ENCODE measurements at regions not wholly inside any gene's neighbourhood (a gene's known extent, or its start where the extent isn't known, plus 50 kb on each side); places are given as distances from the start of the nearest gene placed in this dataset.

GRCh38 chr1:39105841-39106765 is 80.0 kb downstream of the NDUFS5 start:
- peak; percentile 30 for DNase-seq (ENCODE audit: extremely low spot score)
- CTCF ChIA-PET: interaction anchor here (0.5 to 2.7 kb wide), 8 partner anchors 8 to 433 kb away, joined by 3 to 17 read pairs (median 6); no protein-coding TSS in a partner anchor

GRCh38 chr1:39106801-39107327 is 80.7 kb downstream of the NDUFS5 start:
- CTCF ChIA-PET: interaction anchor here (0.8 to 2.7 kb wide), 6 partner anchors 9 to 432 kb away, joined by 3 to 17 read pairs (median 6); no protein-coding TSS in a partner anchor
- DNase-seq (ENCODE audit: extremely low spot score): no peak
- POLR2A ChIA-PET: interaction anchor here (0.7 to 3.3 kb wide), 10 partner anchors 11 to 304 kb away, joined by 3 to 14 read pairs (median 4); partner anchors contain the start of gene MACF1
- TF ChIP-seq ELF4 (IDR thresholded peaks at IDR 0.05) (no peak), TARDBP (IDR thresholded peaks at IDR 0.05) (no peak), PKNOX1 (IDR thresholded peaks at IDR 0.05) (no peak), FOXK2 (IDR thresholded peaks at IDR 0.05) (no peak), SP1 (IDR thresholded peaks at IDR 0.05) (no peak), NFRKB (IDR thresholded peaks at IDR 0.05) (no peak), ZNF384 (IDR thresholded peaks at IDR 0.05) (no peak), CTBP1 (IDR thresholded peaks at IDR 0.05; ENCODE audit: borderline replicate concordance) (no peak), HDGF (IDR thresholded peaks at IDR 0.05; ENCODE audit: borderline replicate concordance) (no peak), LEF1 (IDR thresholded peaks at IDR 0.05; ENCODE audit: borderline replicate concordance) (no peak), BHLHE40 (IDR thresholded peaks at IDR 0.05; ENCODE audit: borderline replicate concordance) (no peak), FOXA1 (IDR thresholded peaks at IDR 0.05) (no peak), ARNT (IDR thresholded peaks at IDR 0.05) (no peak), L3MBTL2 (conservative IDR thresholded peaks at IDR 0.05) (no peak), SUZ12 (IDR thresholded peaks at IDR 0.05) (no peak)

More at GRCh38 chr1:39105841-39106765, 80.0 kb downstream of the NDUFS5 start:
- POLR2A ChIA-PET: interaction anchor here (0.7 to 3.3 kb wide), 13 partner anchors 10 to 305 kb away, joined by 3 to 14 read pairs (median 4); partner anchors contain the start of gene MACF1
- TF ChIP-seq PKNOX1 (IDR thresholded peaks at IDR 0.05) (peak; percentile 20; the same call in 1 of the 2 replicates), FOXM1 (IDR thresholded peaks at IDR 0.05; ENCODE audit: borderline replicate concordance) (no peak)

DNA sequence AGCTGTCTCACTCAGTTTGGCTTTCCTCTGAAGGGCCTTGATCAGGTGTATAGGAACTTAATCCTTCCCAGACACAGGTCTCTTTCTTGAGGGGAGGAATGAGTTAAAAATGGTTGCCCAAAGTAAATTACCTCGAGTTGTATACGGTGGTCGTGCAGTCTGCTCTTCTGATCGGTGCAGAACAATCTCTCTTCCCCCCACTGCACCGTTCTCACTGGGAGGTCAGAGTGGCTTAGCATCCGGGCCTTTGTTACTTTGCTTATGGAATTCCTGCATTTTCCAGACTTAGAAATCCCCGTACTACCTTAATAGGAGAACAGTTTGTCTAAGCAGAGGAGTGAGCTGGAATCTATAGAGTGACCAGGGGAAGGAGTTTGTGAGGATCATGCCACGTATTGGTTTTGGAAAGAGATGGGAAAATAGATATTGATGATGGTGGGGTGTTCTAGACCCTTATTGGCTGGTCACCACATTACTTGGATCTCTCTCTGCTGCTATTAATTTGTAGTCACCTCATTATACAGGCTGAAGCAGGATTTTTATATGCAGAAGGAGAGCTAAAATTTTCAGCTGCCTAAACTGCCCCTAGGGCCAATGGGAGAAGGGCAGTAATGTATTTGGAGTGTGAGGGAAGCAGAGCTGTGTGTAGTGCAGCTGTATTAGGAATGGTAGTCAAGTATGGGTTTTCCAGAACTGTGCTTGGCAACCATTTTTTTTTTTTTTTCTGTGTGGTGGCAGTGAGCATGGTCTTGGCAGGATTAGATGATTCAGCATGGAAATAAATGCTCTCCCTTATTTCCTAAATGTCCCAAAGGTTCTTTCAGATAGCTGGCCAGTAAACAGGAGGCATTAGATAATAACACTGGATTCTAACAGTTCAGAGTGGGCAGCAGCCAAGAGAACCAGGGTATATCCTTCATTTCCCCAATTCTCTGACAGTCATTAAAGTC is 81.5 kb downstream of the NDUFS5 start:
- DNase-seq (ENCODE audit: extremely low spot score): no peak
- POLR2A ChIA-PET: interaction anchor here (1.0 to 3.3 kb wide), 3 partner anchors 25 to 83 kb away, joined by 3 to 14 read pairs (median 12); no protein-coding TSS in a partner anchor
- no peak for TF ChIP-seq SP1 (IDR thresholded peaks at IDR 0.05)
- no peak for TF ChIP-seq FOXA1 (IDR thresholded peaks at IDR 0.05)
- no peak for TF ChIP-seq PKNOX1 (IDR thresholded peaks at IDR 0.05)
- TF ChIP-seq ZNF384 (IDR thresholded peaks at IDR 0.05): no peak
- CTCF ChIA-PET: interaction anchor here (1.0 to 2.7 kb wide), 4 partner anchors 51 to 151 kb away, joined by 3 to 17 read pairs (median 10); no protein-coding TSS in a partner anchor

DNA sequence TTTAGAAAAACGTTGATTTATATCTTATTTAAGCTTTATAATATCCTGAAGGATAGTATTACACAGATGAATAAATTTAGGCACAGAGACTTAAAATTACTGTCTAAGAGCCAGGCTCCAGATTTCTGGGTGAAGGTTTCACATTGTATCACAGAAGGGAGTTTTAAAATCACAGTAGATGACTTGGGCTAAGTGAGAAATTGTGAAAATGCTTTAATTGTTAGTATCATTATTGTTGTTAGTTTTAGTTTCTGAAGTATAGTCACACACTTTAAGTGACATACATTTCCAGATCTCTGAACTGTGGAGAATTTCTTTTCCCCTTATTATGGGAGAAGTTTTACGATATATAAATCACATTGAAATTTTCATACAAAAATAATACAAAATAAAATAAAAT is 83.5 kb downstream of the NDUFS5 start:
- DNase-seq (ENCODE audit: extremely low spot score): no peak
- TF ChIP-seq L3MBTL2 (conservative IDR thresholded peaks at IDR 0.05) (no peak), ZNF384 (IDR thresholded peaks at IDR 0.05) (no peak), SUZ12 (IDR thresholded peaks at IDR 0.05) (no peak), NFRKB (IDR thresholded peaks at IDR 0.05) (no peak), FOXA1 (IDR thresholded peaks at IDR 0.05) (no peak), SP1 (IDR thresholded peaks at IDR 0.05) (no peak), ARNT (IDR thresholded peaks at IDR 0.05) (no peak), CTBP1 (IDR thresholded peaks at IDR 0.05; ENCODE audit: borderline replicate concordance) (no peak)
- CTCF ChIA-PET: interaction anchor here (3.1 kb wide), 1 partner anchor 83 kb away, joined by 12 read pairs; no protein-coding TSS in a partner anchor
- POLR2A ChIA-PET: no interaction called here

GRCh38 chr1:39110325-39110851 is 84.2 kb downstream of the NDUFS5 start:
- TF ChIP-seq NFRKB (IDR thresholded peaks at IDR 0.05) (no peak), L3MBTL2 (conservative IDR thresholded peaks at IDR 0.05) (no peak), BHLHE40 (IDR thresholded peaks at IDR 0.05; ENCODE audit: borderline replicate concordance) (no peak), TARDBP (IDR thresholded peaks at IDR 0.05) (no peak), HDGF (IDR thresholded peaks at IDR 0.05; ENCODE audit: borderline replicate concordance) (no peak), FOXK2 (IDR thresholded peaks at IDR 0.05) (no peak), ZNF384 (IDR thresholded peaks at IDR 0.05) (no peak), ARNT (IDR thresholded peaks at IDR 0.05) (no peak), ELF4 (IDR thresholded peaks at IDR 0.05) (no peak)
- POLR2A ChIA-PET: interaction anchor here (0.7 to 0.9 kb wide), 2 partner anchors 16 to 22 kb away, joined by 3 to 6 read pairs; no protein-coding TSS in a partner anchor
- DNase-seq (ENCODE audit: extremely low spot score): no peak
- CTCF ChIA-PET: interaction anchor here (0.5 to 3.1 kb wide), 4 partner anchors 11 to 84 kb away, joined by 3 to 12 read pairs (median 6); no protein-coding TSS in a partner anchor
